ENCODE measurements at regions not wholly inside any gene's neighbourhood (a gene's known extent, or its start where the extent isn't known, plus 50 kb on each side); places are given as distances from the start of the nearest gene placed in this dataset.

- no peak for TF ChIP-seq EZH2 (IDR thresholded peaks at IDR 0.05; ENCODE audit: insufficient read depth, low read length)
- TF ChIP-seq, protein P1, sequence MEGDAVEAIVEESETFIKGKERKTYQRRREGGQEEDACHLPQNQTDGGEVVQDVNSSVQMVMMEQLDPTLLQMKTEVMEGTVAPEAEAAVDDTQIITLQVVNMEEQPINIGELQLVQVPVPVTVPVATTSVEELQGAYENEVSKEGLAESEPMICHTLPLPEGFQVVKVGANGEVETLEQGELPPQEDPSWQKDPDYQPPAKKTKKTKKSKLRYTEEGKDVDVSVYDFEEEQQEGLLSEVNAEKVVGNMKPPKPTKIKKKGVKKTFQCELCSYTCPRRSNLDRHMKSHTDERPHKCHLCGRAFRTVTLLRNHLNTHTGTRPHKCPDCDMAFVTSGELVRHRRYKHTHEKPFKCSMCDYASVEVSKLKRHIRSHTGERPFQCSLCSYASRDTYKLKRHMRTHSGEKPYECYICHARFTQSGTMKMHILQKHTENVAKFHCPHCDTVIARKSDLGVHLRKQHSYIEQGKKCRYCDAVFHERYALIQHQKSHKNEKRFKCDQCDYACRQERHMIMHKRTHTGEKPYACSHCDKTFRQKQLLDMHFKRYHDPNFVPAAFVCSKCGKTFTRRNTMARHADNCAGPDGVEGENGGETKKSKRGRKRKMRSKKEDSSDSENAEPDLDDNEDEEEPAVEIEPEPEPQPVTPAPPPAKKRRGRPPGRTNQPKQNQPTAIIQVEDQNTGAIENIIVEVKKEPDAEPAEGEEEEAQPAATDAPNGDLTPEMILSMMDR (IDR thresholded peaks at IDR 0.05; ENCODE audit: insufficient read depth, low read depth, low read length) = no peak
These were observed 283.1 kb upstream of the RGMB start for GRCh38 chr5:98490348-98490747.
